ENCODE measurements at regions not wholly inside any gene's neighbourhood (a gene's known extent, or its start where the extent isn't known, plus 50 kb on each side); places are given as distances from the start of the nearest gene placed in this dataset.

GRCh38 chr1:67540733-67541125, 110.5 kb upstream of the SERBP1 start (continued):
- TF ChIP-seq RAD21 (conservative IDR thresholded peaks at IDR 0.05 in 1 of 2, IDR thresholded peaks at IDR 0.05 in 1 of 2): no peak
- TF ChIP-seq RNF2 (IDR thresholded peaks at IDR 0.05; ENCODE audit: borderline replicate concordance, low read depth): no peak
- no peak for TF ChIP-seq FOSB (CRISPR knock-in tag; IDR thresholded peaks at IDR 0.05)
- no peak for TF ChIP-seq JUNB (IDR thresholded peaks at IDR 0.05)
- no peak for TF ChIP-seq MAZ (IDR thresholded peaks at IDR 0.05; ENCODE audit: borderline replicate concordance, low read depth, low read length)
- no peak for TF ChIP-seq ESRRA (IDR thresholded peaks at IDR 0.05; ENCODE audit: borderline replicate concordance, low read length)

GRCh38 chr1:67542747-67543146, 112.5 kb upstream of the SERBP1 start:
- Histone ChIP-seq H3K9me3 (no peaks in the 10 kb centered on the region), H3K4me3 (no peak overlapping the region), H3K27ac (no peak overlapping the region), H3K4me1 (no peaks in the 10 kb centered on the region), H3K4me2 (no peak overlapping the region)
- no peak for TF ChIP-seq MYC (IDR thresholded peaks at IDR 0.05; ENCODE audit: borderline replicate concordance, low read length)
- no peak for TF ChIP-seq PHF8 (IDR thresholded peaks at IDR 0.05; ENCODE audit: borderline replicate concordance, low read depth)
- TF ChIP-seq HOXA7 (CRISPR knock-in tag; IDR thresholded peaks at IDR 0.05): no peak
- no peak for TF ChIP-seq MAFK (IDR thresholded peaks at IDR 0.05; ENCODE audit: partially characterized antibody)
- TF ChIP-seq BCL3 (IDR thresholded peaks at IDR 0.05): no peak
- TF ChIP-seq ELK1 (IDR thresholded peaks at IDR 0.05; ENCODE audit: low read depth, low read length): no peak
- no peak for TF ChIP-seq POLR2AphosphoS2 (conservative IDR thresholded peaks at IDR 0.05; ENCODE audit: low read length)
- no peak for TF ChIP-seq NPAS2 (CRISPR knock-in tag; IDR thresholded peaks at IDR 0.05; ENCODE audit: borderline replicate concordance)
- TF ChIP-seq POLR2A (IDR thresholded peaks at IDR 0.05; ENCODE audit: low read length): no peak
- no peak for TF ChIP-seq ATOH8 (CRISPR knock-in tag; IDR thresholded peaks at IDR 0.05; ENCODE audit: low read depth)
- no peak for TF ChIP-seq CBX2 (IDR thresholded peaks at IDR 0.05; ENCODE audit: borderline replicate concordance, low read depth)
- no peak for TF ChIP-seq RARB (CRISPR knock-in tag; IDR thresholded peaks at IDR 0.05)
- no peak for TF ChIP-seq CTCF (IDR thresholded peaks at IDR 0.05)
- ChIA-PET CTCF (interaction anchor here (1.1 kb wide), 1 partner anchor 217 kb away, joined by 4 read pairs; no protein-coding TSS in a partner anchor), POLR2A (interaction anchor here (0.7 kb wide), 1 partner anchor 194 kb away, joined by 6 read pairs; no protein-coding TSS in a partner anchor)
- ATAC-seq: no peak
- DNase-seq (ENCODE audit: low read depth in 1 of 2, low spot score in 1 of 2): no peak
- no peak for FAIRE-seq
- 72% methylated on average over 2 of the region's 2 CpGs for WGBS (ENCODE audit: missing lambda C conversion rate)

- no peak for FAIRE-seq
- no peaks in the 10 kb centered on the region for H3K9me3 ChIP-seq
- no peak for ATAC-seq
- H3K27ac ChIP-seq: no peak overlapping the region
- CTCF ChIA-PET: interaction anchor here (0.8 to 2.6 kb wide), 7 partner anchors 10 to 221 kb away, joined by 3 to 13 read pairs (median 4); no protein-coding TSS in a partner anchor
- no peak for DNase-seq (ENCODE audit: low read depth in 1 of 2, low spot score in 1 of 2)
- H3K4me3 ChIP-seq: no peak overlapping the region
- H3K4me2 ChIP-seq: no peak overlapping the region
- POLR2A ChIA-PET: no interaction called here
- no peaks in the 10 kb centered on the region for H3K4me1 ChIP-seq
- WGBS (ENCODE audit: missing lambda C conversion rate): 56% methylated on average over 1 of the region's 1 CpG
- TF ChIP-seq E2F6 (IDR thresholded peaks at IDR 0.05; ENCODE audit: borderline replicate concordance, low read depth) (no peak), HMGXB4 (CRISPR knock-in tag; IDR thresholded peaks at IDR 0.05; ENCODE audit: borderline replicate concordance) (no peak), KDM5A (IDR thresholded peaks at IDR 0.05) (no peak), HEYL (CRISPR knock-in tag; IDR thresholded peaks at IDR 0.05) (no peak), EP300 (IDR thresholded peaks at IDR 0.05) (no peak), FOXS1 (CRISPR knock-in tag; IDR thresholded peaks at IDR 0.05) (no peak), CBX8 (IDR thresholded peaks at IDR 0.05) (no peak), GATA3 (IDR thresholded peaks at IDR 0.05; ENCODE audit: borderline replicate concordance) (no peak), HDAC2 (IDR thresholded peaks at IDR 0.05) (no peak), BCL3 (IDR thresholded peaks at IDR 0.05) (no peak), POLR2AphosphoS2 (conservative IDR thresholded peaks at IDR 0.05; ENCODE audit: low read length) (no peak), POLR2A (IDR thresholded peaks at IDR 0.05; ENCODE audit: low read length) (no peak)
Observed at GRCh38 chr1:67544921-67545320, 114.7 kb upstream of the SERBP1 start.
